ENCODE measurements at regions not wholly inside any gene's neighbourhood (a gene's known extent, or its start where the extent isn't known, plus 50 kb on each side); places are given as distances from the start of the nearest gene placed in this dataset.
"Not testable (repeated sequence)": the region's sequence is repeated elsewhere in the genome, so short reads cannot be mapped to it uniquely, and the experiment has no call there.

GRCh38 chr7:55309040-55309991 lies 55.8 kb upstream of the LANCL2 start:
- TF ChIP-seq CTCF (IDR thresholded peaks at IDR 0.05): no peak
- DNase-seq (ENCODE audit: low spot score): no peak
- no peak overlapping the region for H3K4me3 ChIP-seq
- H3K27ac ChIP-seq: no peak overlapping the region

DNA sequence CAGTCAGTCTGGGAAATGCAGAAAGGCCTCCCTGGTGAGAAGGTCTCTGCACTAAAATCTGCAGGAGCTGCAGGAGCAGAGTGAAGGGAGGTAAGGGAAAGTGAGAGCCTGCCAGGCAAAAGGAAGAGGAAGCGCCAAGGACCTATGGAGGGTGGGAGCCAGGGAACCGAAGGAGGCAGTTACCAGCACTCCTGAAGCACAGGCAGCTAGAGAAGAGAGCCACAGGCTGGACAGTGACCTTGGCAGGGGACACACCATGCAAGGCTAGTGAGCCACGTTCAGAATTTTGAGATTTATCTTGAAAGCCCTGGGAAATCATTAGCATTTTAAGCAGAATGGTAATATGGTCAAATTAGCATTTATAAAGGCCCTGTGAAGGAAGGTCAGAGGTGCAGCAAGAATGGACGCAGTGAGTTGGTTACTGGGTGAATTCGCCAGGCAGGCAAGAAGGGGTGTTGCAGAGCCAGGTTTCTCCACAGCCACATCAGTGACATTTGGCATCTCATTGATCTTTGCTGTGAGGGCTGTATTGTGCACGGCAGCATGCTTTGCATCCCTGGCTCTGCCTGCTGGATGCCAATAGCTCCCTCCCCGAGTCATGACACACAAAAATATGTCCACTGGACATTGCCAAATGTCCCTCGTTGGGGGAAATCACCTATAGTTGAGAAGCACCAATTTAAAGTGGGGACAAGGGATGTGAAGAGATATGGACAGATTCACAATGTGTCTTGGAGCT lies 54.7 kb upstream of the LANCL2 start:
- no peak overlapping the region for H3K27ac ChIP-seq
- TF ChIP-seq CTCF (IDR thresholded peaks at IDR 0.05): no peak
- no peak overlapping the region for H3K4me3 ChIP-seq
- no peak for DNase-seq (ENCODE audit: low spot score)

DNA sequence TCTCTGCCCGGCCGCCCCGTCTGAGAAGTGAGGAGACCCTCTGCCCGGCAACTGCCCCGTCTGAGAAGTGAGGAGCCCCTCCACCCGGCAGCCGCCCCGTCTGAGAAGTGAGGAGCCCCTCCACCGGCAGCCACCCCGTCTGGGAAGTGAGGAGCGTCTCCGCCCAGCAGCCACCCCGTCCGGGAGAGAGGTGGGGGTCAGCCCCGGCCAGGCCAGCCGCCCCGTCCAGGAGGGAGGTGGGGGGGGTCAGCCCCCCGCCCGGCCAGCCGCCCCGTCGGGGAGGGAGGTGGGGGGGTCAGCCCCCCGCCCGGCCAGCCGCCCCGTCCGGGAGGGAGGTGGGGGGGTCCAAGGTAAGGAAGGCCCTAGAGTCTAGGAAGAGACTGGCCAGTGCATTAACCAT lies 53.2 kb upstream of the LANCL2 start:
- DNase-seq (ENCODE audit: low spot score); H3K4me3 ChIP-seq; H3K27ac ChIP-seq: not testable (repeated sequence)

DNA sequence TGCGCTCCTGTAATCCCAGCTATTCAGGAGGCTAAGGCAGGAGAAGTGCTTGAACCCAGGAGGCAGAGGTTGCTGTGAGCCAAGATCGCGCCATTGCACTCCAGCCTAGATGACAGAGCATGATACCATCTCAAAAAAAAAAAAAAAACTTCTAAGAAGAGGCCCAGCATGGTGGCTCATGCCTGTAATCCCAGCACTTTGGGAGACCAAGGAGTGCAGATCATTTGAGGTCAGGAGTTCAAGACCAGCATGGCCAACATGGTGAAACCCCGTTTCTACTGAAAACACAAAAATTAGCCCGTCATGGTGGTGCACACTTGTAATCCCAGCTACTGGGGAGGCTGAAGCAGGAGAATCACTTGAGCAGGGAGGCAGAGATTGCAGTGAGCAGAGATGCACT lies 51.5 kb upstream of the LANCL2 start:
- H3K27ac ChIP-seq; H3K4me3 ChIP-seq; DNase-seq (ENCODE audit: low spot score): not testable (repeated sequence)

- Histone ChIP-seq H3K4me3 (no peak overlapping the region), H3K27ac (no peak overlapping the region)
- DNase-seq (ENCODE audit: low spot score): no peak
- no peak for TF ChIP-seq CTCF (IDR thresholded peaks at IDR 0.05)
Observed at GRCh38 chr7:55314967-55315366, 50.2 kb upstream of the LANCL2 start.
